ENCODE measurements at regions not wholly inside any gene's neighbourhood (a gene's known extent, or its start where the extent isn't known, plus 50 kb on each side); places are given as distances from the start of the nearest gene placed in this dataset.

- no peak for TF ChIP-seq TAF1 (IDR thresholded peaks at IDR 0.05; ENCODE audit: low read depth, low read length)
- DNase-seq (ENCODE audit: insufficient read length, low spot score) (no peak), FAIRE-seq (no peak)
Measured at GRCh38 chr3:177916461-177916860, 619.8 kb upstream of the KCNMB2 start.

GRCh38 chr3:177917234-177917861 is 618.9 kb upstream of the KCNMB2 start:
- TF ChIP-seq PAX5 (IDR thresholded peaks at IDR 0.05; ENCODE audit: insufficient read depth, low read length, severe bottlenecking) (no peak), POU2F2 (IDR thresholded peaks at IDR 0.05; ENCODE audit: low read depth, low read length) (no peak), POLR2AphosphoS5 (IDR thresholded peaks at IDR 0.05; ENCODE audit: low read depth, low read length) (no peak), SPI1 (IDR thresholded peaks at IDR 0.05; ENCODE audit: low read depth, low read length) (no peak)
- no peak for DNase-seq (ENCODE audit: insufficient read length, low spot score)
- no peak for FAIRE-seq

DNA sequence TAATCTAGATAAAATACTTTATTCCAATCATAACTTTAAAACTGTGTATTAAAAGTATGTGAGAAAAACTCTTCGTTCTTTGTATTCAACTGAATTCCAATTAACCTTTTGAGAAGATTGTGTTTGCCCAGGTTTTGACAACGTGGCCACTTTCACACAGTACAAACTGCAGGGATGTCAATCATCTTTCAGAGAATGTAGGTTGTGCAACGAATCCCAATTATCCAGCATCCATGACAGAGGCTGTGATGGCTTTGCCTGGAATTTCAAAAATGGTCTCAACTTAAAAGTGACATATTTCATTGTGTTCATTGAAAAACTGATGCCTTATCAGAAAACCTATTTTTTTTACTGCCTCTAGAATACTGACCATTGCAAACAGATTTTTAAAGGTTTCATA is 615.1 kb upstream of the KCNMB2 start:
- DNase-seq (ENCODE audit: insufficient read length, low spot score) (no peak), FAIRE-seq (no peak)
- no peak for TF ChIP-seq POLR2A (IDR thresholded peaks at IDR 0.05; ENCODE audit: low read depth, low read length)

GRCh38 chr3:177924261-177924660 is 612.0 kb upstream of the KCNMB2 start:
- FAIRE-seq (no peak), DNase-seq (ENCODE audit: insufficient read length, low spot score) (no peak)
- TF ChIP-seq POLR2AphosphoS5 (IDR thresholded peaks at IDR 0.05; ENCODE audit: low read depth, low read length) (no peak), POLR2A (IDR thresholded peaks at IDR 0.05; ENCODE audit: low read depth, low read length) (no peak), POU2F2 (IDR thresholded peaks at IDR 0.05; ENCODE audit: low read depth, low read length) (no peak), PAX5 (IDR thresholded peaks at IDR 0.05; ENCODE audit: insufficient read depth, low read length, severe bottlenecking) (no peak), SPI1 (IDR thresholded peaks at IDR 0.05; ENCODE audit: low read depth, low read length) (no peak), TAF1 (IDR thresholded peaks at IDR 0.05; ENCODE audit: low read depth, low read length) (no peak)

DNA sequence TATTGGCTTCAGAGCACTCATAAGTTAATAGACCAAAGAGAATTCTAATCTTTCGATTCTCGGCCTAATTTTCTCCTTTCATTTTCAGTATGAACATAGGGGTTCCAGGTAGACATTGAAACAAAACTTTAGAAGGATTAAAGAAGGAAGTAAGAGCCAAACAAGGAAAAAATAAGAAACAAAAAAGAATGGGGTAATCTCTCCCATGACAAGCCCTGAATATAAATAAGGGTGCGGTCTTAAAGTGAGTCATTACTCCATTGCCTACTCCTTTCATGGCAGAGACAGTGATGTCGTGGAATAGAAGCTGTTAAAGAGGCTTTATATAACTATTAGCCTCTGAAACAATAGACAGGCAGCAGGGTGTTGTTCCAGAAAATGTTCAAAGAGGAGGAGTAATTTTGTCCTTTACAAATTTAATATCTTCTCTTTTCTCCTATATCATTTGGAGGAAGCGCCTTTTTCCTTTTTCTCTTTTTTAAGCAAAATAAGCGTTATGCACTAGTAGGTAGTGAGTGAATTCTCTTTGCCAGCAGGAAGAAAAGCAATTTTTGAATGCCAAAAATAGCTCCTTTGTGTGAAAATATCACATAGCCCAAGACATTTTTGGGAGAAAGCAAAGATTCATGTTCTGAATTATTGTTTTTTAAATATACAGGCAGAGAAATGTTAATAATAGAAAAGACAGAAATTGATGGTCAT is 607.9 kb upstream of the KCNMB2 start:
- TF ChIP-seq PAX5 (IDR thresholded peaks at IDR 0.05; ENCODE audit: insufficient read depth, low read length, severe bottlenecking) (no peak), TAF1 (IDR thresholded peaks at IDR 0.05; ENCODE audit: low read depth, low read length) (no peak), POLR2AphosphoS5 (IDR thresholded peaks at IDR 0.05; ENCODE audit: low read depth, low read length) (no peak), POLR2A (IDR thresholded peaks at IDR 0.05; ENCODE audit: low read depth, low read length) (no peak), POU2F2 (IDR thresholded peaks at IDR 0.05; ENCODE audit: low read depth, low read length) (no peak), SPI1 (IDR thresholded peaks at IDR 0.05; ENCODE audit: low read depth, low read length) (no peak)
- no peak for FAIRE-seq
- DNase-seq (ENCODE audit: insufficient read length, low spot score), result no peak

- TF ChIP-seq TAF1 (IDR thresholded peaks at IDR 0.05; ENCODE audit: low read depth, low read length), result no peak
- no peak for TF ChIP-seq POLR2AphosphoS5 (IDR thresholded peaks at IDR 0.05; ENCODE audit: low read depth, low read length)
- no peak for TF ChIP-seq PAX5 (IDR thresholded peaks at IDR 0.05; ENCODE audit: insufficient read depth, low read length, severe bottlenecking)
- no peak for TF ChIP-seq SPI1 (IDR thresholded peaks at IDR 0.05; ENCODE audit: low read depth, low read length)
- TF ChIP-seq POU2F2 (IDR thresholded peaks at IDR 0.05; ENCODE audit: low read depth, low read length), result no peak
- TF ChIP-seq POLR2A (IDR thresholded peaks at IDR 0.05; ENCODE audit: low read depth, low read length), result no peak
- FAIRE-seq (no peak), DNase-seq (ENCODE audit: insufficient read length, low spot score) (no peak)
Measured at GRCh38 chr3:177929310-177929709, 606.9 kb upstream of the KCNMB2 start.

GRCh38 chr3:177930771-177931170 is 605.5 kb upstream of the KCNMB2 start:
- no peak for DNase-seq (ENCODE audit: insufficient read length, low spot score)
- FAIRE-seq, result no peak
- TF ChIP-seq TAF1 (IDR thresholded peaks at IDR 0.05; ENCODE audit: low read depth, low read length), result no peak

DNA sequence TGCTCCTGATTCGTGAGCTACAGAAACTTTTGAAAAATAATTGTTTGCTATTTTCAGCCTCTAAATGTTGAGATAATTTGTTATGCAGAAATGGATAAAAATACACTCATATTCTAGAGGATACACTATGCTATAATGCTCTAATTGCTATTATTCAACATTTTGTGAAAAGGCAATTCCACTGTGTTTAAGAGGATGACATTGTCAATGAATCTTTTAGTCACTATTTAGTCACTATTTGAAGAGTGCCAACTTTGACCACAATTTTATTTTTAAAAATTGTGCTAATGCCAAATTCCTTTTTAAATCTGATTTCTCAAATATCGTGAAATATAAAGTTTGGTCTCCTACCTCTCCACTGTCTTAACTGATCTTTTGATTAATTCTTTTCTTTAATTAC is 604.9 kb upstream of the KCNMB2 start:
- FAIRE-seq, result no peak
- TF ChIP-seq PAX5 (IDR thresholded peaks at IDR 0.05; ENCODE audit: insufficient read depth, low read length, severe bottlenecking) (no peak), POLR2AphosphoS5 (IDR thresholded peaks at IDR 0.05; ENCODE audit: low read depth, low read length) (no peak), POU2F2 (IDR thresholded peaks at IDR 0.05; ENCODE audit: low read depth, low read length) (no peak), TAF1 (IDR thresholded peaks at IDR 0.05; ENCODE audit: low read depth, low read length) (no peak), SPI1 (IDR thresholded peaks at IDR 0.05; ENCODE audit: low read depth, low read length) (no peak), POLR2A (IDR thresholded peaks at IDR 0.05; ENCODE audit: low read depth, low read length) (no peak)
- no peak for DNase-seq (ENCODE audit: insufficient read length, low spot score)

DNA sequence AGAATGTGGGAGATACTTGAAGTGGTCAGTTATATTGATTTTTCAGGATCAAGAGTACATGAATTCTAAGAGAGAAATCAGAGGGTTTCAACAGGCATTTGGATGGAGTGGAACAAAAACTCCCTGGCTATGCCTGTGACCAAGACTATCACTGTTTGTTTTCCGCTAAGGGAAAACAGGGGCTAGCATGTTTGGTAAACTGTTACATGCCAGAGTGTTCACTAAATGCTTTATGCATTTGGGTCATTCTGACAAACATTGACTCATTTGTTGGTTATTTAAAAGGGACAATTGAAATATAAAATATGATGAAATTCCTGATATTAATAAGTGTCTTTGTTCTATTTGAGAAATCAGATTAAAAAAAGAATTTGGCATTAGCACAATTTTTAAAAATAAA is 603.9 kb upstream of the KCNMB2 start:
- no peak for FAIRE-seq
- DNase-seq (ENCODE audit: insufficient read length, low spot score), result no peak
- no peak for TF ChIP-seq POU2F2 (IDR thresholded peaks at IDR 0.05; ENCODE audit: low read depth, low read length)
- no peak for TF ChIP-seq TAF1 (IDR thresholded peaks at IDR 0.05; ENCODE audit: low read depth, low read length)
- TF ChIP-seq PAX5 (IDR thresholded peaks at IDR 0.05; ENCODE audit: insufficient read depth, low read length, severe bottlenecking), result no peak
- TF ChIP-seq SPI1 (IDR thresholded peaks at IDR 0.05; ENCODE audit: low read depth, low read length), result no peak
- TF ChIP-seq POLR2AphosphoS5 (IDR thresholded peaks at IDR 0.05; ENCODE audit: low read depth, low read length), result no peak
- no peak for TF ChIP-seq POLR2A (IDR thresholded peaks at IDR 0.05; ENCODE audit: low read depth, low read length)

- TF ChIP-seq POLR2AphosphoS5 (IDR thresholded peaks at IDR 0.05; ENCODE audit: low read depth, low read length), result no peak
- TF ChIP-seq SPI1 (IDR thresholded peaks at IDR 0.05; ENCODE audit: low read depth, low read length), result no peak
- TF ChIP-seq TAF1 (IDR thresholded peaks at IDR 0.05; ENCODE audit: low read depth, low read length), result no peak
- TF ChIP-seq PAX5 (IDR thresholded peaks at IDR 0.05; ENCODE audit: insufficient read depth, low read length, severe bottlenecking), result no peak
- no peak for TF ChIP-seq POLR2A (IDR thresholded peaks at IDR 0.05; ENCODE audit: low read depth, low read length)
- no peak for TF ChIP-seq POU2F2 (IDR thresholded peaks at IDR 0.05; ENCODE audit: low read depth, low read length)
- DNase-seq (ENCODE audit: insufficient read length, low spot score) (no peak), FAIRE-seq (no peak)
Measured at GRCh38 chr3:177932750-177933660, 603.2 kb upstream of the KCNMB2 start.

Data from GM12891 (cell line).